Kidney tubule cell (primary cell): ENCODE measurements at regions not wholly inside any gene's neighbourhood (a gene's known extent, or its start where the extent isn't known, plus 50 kb on each side); places are given as distances from the start of the nearest gene placed in this dataset.
"Not testable (repeated sequence)": the region's sequence is repeated elsewhere in the genome, so short reads cannot be mapped to it uniquely, and the experiment has no call there.

Experiments used
- DNase-seq: peaks from one replicate; pipeline ENCODE4 v3.0.0-alpha.2; 2018; ENCODE audit warnings: low spot score

- no peak for DNase-seq
These were observed 57.5 kb upstream of the TRA2B start for GRCh38 chr3:185995352-185995751.

DNA sequence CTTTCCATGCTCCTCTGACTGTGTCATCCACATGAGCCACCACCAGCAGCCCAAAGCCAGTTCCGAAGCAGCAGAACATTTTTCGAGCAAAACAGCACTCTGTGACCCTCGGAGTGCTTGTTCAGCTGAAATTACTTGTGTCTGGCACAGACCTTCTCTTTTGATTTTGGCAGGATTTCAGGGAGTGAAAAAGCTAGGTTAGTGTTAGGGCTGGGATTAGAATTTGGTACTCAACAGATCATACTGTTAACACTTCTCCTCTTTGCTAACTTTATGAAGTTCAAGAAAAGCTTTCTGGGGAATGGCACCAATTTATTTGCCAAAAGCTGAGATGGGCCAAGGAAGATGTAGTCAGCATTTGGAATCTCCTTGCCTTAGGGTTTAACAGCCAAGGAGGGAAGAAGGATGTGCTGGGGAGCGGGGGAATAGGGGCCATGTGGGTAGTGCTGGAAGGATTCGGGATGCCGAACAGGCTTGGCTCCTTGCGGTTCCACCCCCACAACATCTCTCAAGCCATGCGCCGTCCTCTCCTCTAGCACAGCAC is 55.1 kb upstream of the TRA2B start:
- DNase-seq = peak; percentile 11

DNA sequence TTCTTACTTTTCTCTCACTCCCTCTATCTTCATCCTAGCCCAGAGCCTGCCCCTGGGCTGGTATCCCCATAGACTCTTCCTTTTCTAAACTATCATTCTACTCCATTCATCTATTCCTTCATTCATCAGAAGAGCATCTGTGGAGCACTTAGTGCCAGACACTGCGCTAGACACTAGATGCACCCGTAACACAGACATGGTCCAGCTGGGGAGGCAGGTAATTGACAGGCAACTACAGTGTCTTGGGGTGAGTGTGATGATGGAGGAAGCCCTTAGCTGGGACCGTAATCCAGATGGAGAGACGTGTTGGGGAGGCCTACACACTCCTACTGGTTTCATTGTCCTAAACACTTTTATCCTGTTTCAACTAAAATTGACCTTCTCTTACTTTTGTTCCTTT is 53.2 kb upstream of the TRA2B start:
- DNase-seq = not testable (repeated sequence)

DNA sequence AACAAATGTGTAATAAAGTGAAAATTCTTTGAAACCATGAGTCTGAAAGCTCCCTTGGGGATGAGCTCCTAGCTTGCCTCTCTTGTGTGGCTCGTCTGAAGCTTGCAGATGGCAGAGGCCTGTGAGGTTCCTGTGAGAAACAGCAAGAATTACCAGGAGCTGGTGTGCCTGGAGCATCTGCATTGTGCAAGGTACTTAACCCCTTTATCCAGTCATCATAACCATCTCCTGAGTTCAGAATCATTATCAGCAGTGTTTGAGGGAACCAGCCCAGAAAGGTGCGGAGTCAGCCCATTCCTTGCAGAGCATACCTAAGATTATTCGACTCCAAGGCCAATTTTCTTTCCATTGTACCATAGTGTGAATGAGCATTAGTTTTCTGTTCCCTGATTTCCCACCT is 51.7 kb upstream of the TRA2B start:
- DNase-seq = no peak

DNA sequence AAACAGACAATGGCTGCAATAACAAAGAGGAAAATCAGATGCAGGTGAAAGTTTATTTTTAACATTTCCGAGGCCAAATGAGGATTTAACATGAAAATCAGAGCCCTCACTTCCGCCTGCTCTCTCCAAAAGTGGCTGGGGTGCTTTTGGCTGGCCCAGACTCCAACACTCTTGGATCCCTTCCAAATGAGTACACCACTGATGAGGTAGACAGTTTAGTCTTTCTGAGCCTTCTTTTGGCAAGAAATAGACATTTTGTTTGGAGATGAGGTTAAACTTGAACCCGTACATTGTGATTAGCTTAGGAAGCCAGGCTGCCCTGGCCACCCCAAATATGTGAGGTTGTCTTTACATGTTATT is 51.0 kb upstream of the TRA2B start:
- no peak for DNase-seq

- DNase-seq = no peak
These were observed 50.4 kb upstream of the TRA2B start for GRCh38 chr3:185988080-185988815.
